ENCODE measurements at regions not wholly inside any gene's neighbourhood (a gene's known extent, or its start where the extent isn't known, plus 50 kb on each side); places are given as distances from the start of the nearest gene placed in this dataset.

- TF ChIP-seq CTCF (IDR thresholded peaks at IDR 0.05; ENCODE audit: unreplicated experiment): no peak
- peaks cover 17% of the 10 kb centered on the region for H3K27me3 Mint-ChIP-seq
- H3K4me1 Mint-ChIP-seq (ENCODE audit: low read depth): peaks cover 11% of the 10 kb centered on the region
- no peak for DNase-seq (ENCODE audit: low spot score, unreplicated experiment)
- H3K36me3 Mint-ChIP-seq (ENCODE audit: insufficient read depth): peaks cover 7% of the 10 kb centered on the region
- H3K4me3 Mint-ChIP-seq (ENCODE audit: low read depth): no peak overlapping the region
- peaks cover 10% of the 10 kb centered on the region for H3K9me3 Mint-ChIP-seq (ENCODE audit: low read depth)
- no peak overlapping the region for H3K27ac Mint-ChIP-seq
These were observed 269.6 kb upstream of the PLXNA2 start for GRCh38 chr1:208513799-208514198.

GRCh38 chr1:208515129-208515528 lies 270.9 kb upstream of the PLXNA2 start:
- TF ChIP-seq CTCF (IDR thresholded peaks at IDR 0.05; ENCODE audit: unreplicated experiment): no peak
- H3K9me3 Mint-ChIP-seq (ENCODE audit: low read depth): peaks cover 10% of the 10 kb centered on the region
- peaks cover 11% of the 10 kb centered on the region for H3K4me1 Mint-ChIP-seq (ENCODE audit: low read depth)
- no peak for DNase-seq (ENCODE audit: low spot score, unreplicated experiment)
- no peak overlapping the region for H3K27ac Mint-ChIP-seq
- peaks cover 7% of the 10 kb centered on the region for H3K36me3 Mint-ChIP-seq (ENCODE audit: insufficient read depth)
- H3K27me3 Mint-ChIP-seq: peaks cover 17% of the 10 kb centered on the region
- no peak overlapping the region for H3K4me3 Mint-ChIP-seq (ENCODE audit: low read depth)

DNA sequence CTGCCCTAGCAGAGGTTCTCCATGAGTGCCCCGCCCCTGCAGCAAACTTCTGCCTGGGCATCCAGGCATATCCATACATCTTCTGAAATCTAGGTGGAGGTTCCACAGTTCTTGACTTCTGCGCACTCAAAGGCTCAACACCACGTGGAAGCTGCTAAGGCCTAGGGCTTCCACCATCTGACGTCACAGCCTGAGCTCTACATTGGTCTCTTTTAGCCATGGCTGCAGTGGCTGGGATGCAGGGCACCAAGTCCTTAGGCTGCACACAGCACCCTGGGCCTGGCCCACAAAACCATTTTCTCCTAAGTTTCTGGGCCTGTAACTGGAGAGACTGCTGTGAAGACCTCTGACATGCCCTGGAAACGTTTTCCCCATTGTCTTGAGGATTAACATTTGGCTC lies 272.6 kb upstream of the PLXNA2 start:
- DNase-seq (ENCODE audit: low spot score, unreplicated experiment): no peak
- no peak overlapping the region for H3K4me3 Mint-ChIP-seq (ENCODE audit: low read depth)
- peaks cover 10% of the 10 kb centered on the region for H3K9me3 Mint-ChIP-seq (ENCODE audit: low read depth)

DNA sequence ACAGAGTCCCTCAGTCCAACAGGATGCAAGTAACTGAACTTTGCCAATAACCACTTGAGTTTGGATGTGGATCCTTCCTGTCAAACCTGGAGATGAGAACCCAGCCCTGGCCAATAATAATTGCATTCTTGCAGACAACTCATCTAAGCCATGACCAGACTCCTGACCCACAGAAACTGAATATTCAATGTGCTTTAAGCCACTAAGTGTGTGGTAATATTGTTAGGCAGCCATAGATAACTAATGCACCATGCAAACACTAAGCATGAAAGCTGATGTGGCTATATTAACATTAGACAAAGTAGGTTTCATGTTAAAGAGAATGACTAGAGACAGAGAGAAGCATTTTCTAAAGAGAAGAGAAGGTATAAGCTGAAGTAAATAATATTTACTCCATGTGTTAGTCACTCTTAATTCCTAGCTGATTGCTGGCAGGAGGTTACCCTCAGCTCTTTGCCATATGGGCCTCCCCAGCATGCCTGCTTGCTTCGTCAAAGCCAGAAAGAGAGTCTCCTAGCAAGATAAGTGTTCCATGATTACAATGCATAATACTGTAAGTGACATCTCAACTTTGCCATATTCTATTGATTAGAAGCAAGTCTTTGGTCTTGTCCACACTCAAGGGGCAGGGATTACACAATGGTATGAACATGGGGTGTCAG lies 276.4 kb upstream of the PLXNA2 start:
- peaks cover 8% of the 10 kb centered on the region for H3K9me3 Mint-ChIP-seq (ENCODE audit: low read depth)
- H3K36me3 Mint-ChIP-seq (ENCODE audit: insufficient read depth): peaks cover 7% of the 10 kb centered on the region
- peaks cover 7% of the 10 kb centered on the region for H3K4me1 Mint-ChIP-seq (ENCODE audit: low read depth)
- no peak overlapping the region for H3K27ac Mint-ChIP-seq
- no peak overlapping the region for H3K4me3 Mint-ChIP-seq (ENCODE audit: low read depth)
- no peak for DNase-seq (ENCODE audit: low spot score, unreplicated experiment)
- TF ChIP-seq CTCF (IDR thresholded peaks at IDR 0.05; ENCODE audit: unreplicated experiment): no peak
- H3K27me3 Mint-ChIP-seq: peaks cover 3% of the 10 kb centered on the region

More for the DNA sequence above, 272.6 kb upstream of the PLXNA2 start:
- peaks cover 6% of the 10 kb centered on the region for H3K4me1 Mint-ChIP-seq (ENCODE audit: low read depth)
- no peak overlapping the region for H3K27ac Mint-ChIP-seq
- no peak for TF ChIP-seq CTCF (IDR thresholded peaks at IDR 0.05; ENCODE audit: unreplicated experiment)
- H3K36me3 Mint-ChIP-seq (ENCODE audit: insufficient read depth): peaks cover 7% of the 10 kb centered on the region
- H3K27me3 Mint-ChIP-seq: peaks cover 16% of the 10 kb centered on the region

DNA sequence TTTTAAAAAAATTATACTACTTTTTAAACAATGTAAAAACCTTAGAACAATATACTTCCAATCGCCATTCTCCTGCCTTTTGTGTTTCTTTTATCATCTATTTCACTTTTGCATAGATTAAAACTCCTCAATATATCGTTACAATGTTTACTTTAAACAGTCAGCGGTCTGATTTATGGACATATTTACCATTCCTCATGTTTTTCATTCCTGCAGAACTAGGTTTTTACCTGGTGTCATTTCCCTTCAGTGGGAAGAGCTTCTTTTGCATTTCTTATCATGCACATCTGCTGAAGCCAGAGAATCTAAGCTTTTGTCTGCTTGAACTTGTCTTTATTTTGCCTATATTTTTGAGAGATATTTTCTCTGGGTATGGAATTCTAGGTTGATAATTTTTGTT lies 277.4 kb upstream of the PLXNA2 start:
- DNase-seq (ENCODE audit: low spot score, unreplicated experiment): no peak
- Mint-ChIP-seq H3K27me3 (peaks cover 6% of the 10 kb centered on the region), H3K9me3 (ENCODE audit: low read depth) (peaks cover 6% of the 10 kb centered on the region), H3K4me3 (ENCODE audit: low read depth) (no peak overlapping the region), H3K27ac (no peak overlapping the region), H3K36me3 (ENCODE audit: insufficient read depth) (peaks cover 5% of the 10 kb centered on the region), H3K4me1 (ENCODE audit: low read depth) (peaks cover 8% of the 10 kb centered on the region)
- no peak for TF ChIP-seq CTCF (IDR thresholded peaks at IDR 0.05; ENCODE audit: unreplicated experiment)
